GM12865 (cell line): ENCODE measurements at regions not wholly inside any gene's neighbourhood (a gene's known extent, or its start where the extent isn't known, plus 50 kb on each side); places are given as distances from the start of the nearest gene placed in this dataset.
"Not testable (repeated sequence)": the region's sequence is repeated elsewhere in the genome, so short reads cannot be mapped to it uniquely, and the experiment has no call there.

Source experiments
- DNase-seq: peaks from one replicate; pipeline ENCODE4 v3.0.0; 2010; ENCODE audit warnings: low read depth
- H3K4me3 ChIP-seq: 2 replicates; pipeline ENCODE4 v1.5.1; 2011; ENCODE audit warnings: mild to moderate bottlenecking, low read depth, low read length, control low read depth
- CTCF ChIP-seq: IDR thresholded peaks from 2 replicates; pipeline ENCODE4 v1.5.1; 2011; ENCODE audit warnings: low read length, control low read depth, low read depth, inconsistent platforms; ENCODE audit not compliant: insufficient read depth; ENCODE audit errors: missing control alignments

- DNase-seq, result no peak
- no peak for TF ChIP-seq CTCF
- H3K4me3 ChIP-seq, result no peak overlapping the region
Observed at GRCh38 chr9:30289435-30289834, 2095.0 kb upstream of the ACO1 start.

GRCh38 chr9:30292026-30292425 is 2092.4 kb upstream of the ACO1 start:
- not testable (repeated sequence) for DNase-seq, H3K4me3 ChIP-seq

GRCh38 chr9:30293231-30293630 is 2091.2 kb upstream of the ACO1 start:
- H3K4me3 ChIP-seq, result no peak overlapping the region
- TF ChIP-seq CTCF, result no peak
- DNase-seq, result no peak

- no peak for TF ChIP-seq CTCF
- H3K4me3 ChIP-seq, result no peak overlapping the region
- DNase-seq, result no peak
Observed at GRCh38 chr9:30299126-30299780, 2085.2 kb upstream of the ACO1 start.

- H3K4me3 ChIP-seq, result no peak overlapping the region
- TF ChIP-seq CTCF, result no peak
- DNase-seq, result no peak
Observed at GRCh38 chr9:30301271-30301963, 2083.0 kb upstream of the ACO1 start.

- no peak for DNase-seq
- H3K4me3 ChIP-seq, result no peak overlapping the region
- no peak for TF ChIP-seq CTCF
Observed at GRCh38 chr9:30310711-30311110, 2073.7 kb upstream of the ACO1 start.

- H3K4me3 ChIP-seq, result no peak overlapping the region
- DNase-seq, result no peak
- TF ChIP-seq CTCF, result no peak
Observed at GRCh38 chr9:30329431-30329830, 2055.0 kb upstream of the ACO1 start.
